RPMI7951 (cell line): ENCODE measurements at regions not wholly inside any gene's neighbourhood (a gene's known extent, or its start where the extent isn't known, plus 50 kb on each side); places are given as distances from the start of the nearest gene placed in this dataset.
"Not testable (repeated sequence)": the region's sequence is repeated elsewhere in the genome, so short reads cannot be mapped to it uniquely, and the experiment has no call there.

Source experiments
- DNase-seq: peaks from one replicate; pipeline ENCODE4 v3.0.0-alpha.2; 2012; ENCODE audit warnings: low read depth

DNA sequence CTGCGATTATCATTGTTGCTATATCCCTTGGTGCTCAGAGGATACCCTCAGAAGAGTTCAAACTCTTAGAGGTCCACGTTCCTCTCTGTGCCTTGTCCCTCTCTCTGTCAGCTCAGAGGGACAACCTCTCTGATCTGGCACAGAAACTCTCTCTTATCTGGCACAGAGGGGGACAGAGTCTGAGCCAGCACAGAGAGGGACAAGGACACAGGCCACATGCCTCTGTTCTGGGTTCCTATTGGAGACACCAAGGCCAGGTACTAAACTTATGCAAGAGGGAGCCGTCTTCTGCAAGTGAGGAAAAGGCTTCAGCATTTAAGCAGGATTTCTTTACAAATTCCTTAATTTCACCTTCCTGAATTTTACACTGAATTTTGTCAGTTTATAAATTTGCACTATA lies 565.2 kb downstream of the TOX3 start:
- DNase-seq: no peak

GRCh38 chr16:51977506-51977905 lies 569.4 kb downstream of the TOX3 start:
- DNase-seq: not testable (repeated sequence)

GRCh38 chr16:51971184-51971583 lies 575.8 kb downstream of the TOX3 start:
- peak; percentile 33 for DNase-seq

GRCh38 chr16:51968749-51969148 lies 578.2 kb downstream of the TOX3 start:
- no peak for DNase-seq

- DNase-seq: no peak
Observed at GRCh38 chr16:51967646-51968045, 579.3 kb downstream of the TOX3 start.

DNA sequence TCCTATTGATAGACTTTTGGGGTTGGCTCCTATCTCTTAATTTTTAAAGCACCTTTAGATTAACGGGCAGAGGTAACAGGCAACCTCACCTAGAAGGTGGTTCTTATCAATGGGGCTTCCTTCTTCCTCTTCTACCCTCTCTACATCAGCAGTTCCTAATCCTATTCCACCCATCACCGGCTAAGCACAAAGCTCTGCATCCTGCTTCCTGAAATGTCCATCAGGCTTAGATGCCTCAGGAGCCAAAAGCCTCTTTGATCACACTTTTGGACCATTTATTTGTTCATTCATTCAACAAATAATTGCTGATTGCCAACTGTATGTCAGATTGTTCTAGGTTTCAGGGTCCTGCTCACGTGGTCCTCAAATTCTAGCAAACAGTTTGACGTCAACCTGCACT lies 586.0 kb downstream of the TOX3 start:
- no peak for DNase-seq

GRCh38 chr16:51953286-51953985 lies 593.5 kb downstream of the TOX3 start:
- no peak for DNase-seq

DNA sequence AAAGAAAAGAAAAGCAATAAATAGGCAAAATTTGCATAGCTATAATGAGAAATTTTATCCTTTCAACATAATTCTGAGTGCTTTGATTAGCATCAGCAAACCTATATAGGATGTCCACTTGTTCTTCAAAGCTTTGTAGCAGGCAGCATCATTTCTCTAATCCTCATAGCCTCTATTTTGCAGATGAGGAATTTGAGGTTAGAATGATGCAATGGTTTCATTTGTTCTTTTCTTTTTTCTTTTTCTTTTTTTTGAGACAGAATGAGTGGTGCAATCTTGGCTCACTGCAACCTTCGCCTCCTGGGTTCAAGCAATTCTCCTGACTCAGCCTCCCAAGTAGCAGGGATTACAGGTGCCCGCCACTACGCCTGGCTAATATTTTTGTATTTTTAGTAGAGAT lies 594.4 kb downstream of the TOX3 start:
- no peak for DNase-seq

GRCh38 chr16:51951668-51952298 lies 595.2 kb downstream of the TOX3 start:
- no peak for DNase-seq

- DNase-seq: no peak
Observed at GRCh38 chr16:51950118-51950780, 596.7 kb downstream of the TOX3 start.

GRCh38 chr16:51949282-51949681 lies 597.7 kb downstream of the TOX3 start:
- no peak for DNase-seq

GRCh38 chr16:51941412-51941811 lies 605.5 kb downstream of the TOX3 start:
- no peak for DNase-seq

DNA sequence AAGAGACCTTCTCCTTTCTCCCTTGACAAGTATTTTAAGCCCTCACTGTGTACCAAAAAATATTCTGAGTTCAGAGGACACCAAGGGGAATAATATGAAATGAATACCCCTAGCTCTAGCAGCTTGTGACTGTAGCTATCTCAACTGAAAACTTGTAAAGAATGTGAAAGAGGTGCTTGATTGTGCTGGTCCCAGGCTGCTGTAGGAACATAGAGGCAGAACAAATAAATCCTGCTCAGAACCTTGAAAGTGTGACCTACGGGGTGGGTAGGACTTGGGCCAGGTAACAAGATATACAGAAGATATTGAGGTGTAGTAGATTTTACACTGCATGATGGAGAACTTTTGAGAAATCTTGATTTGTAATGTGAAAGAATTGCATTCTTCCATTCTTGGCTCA lies 606.8 kb downstream of the TOX3 start:
- DNase-seq: no peak

GRCh38 chr16:51939378-51939871 lies 607.5 kb downstream of the TOX3 start:
- no peak for DNase-seq

DNA sequence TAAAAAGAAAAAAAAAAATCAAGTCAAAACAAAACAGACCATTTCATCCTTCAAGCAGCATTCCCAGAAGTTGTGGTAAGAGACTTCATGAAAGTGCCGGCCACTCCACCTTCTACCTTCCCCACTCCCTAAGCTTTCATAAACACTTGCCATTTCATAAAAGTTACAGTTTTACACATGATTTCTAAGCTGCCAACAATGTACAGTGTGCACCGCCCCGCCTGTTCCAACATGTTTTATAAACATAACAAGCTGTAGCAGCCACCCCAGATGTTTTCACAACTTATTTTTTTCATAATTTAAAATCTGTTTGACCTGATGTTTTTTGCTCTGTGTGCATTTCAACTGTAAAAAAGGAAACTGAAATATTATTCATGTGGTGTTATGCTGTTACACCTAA lies 608.1 kb downstream of the TOX3 start:
- no peak for DNase-seq

GRCh38 chr16:51937771-51938170 lies 609.2 kb downstream of the TOX3 start:
- DNase-seq: peak; percentile 9

- DNase-seq: no peak
Observed at GRCh38 chr16:51936846-51937245, 610.1 kb downstream of the TOX3 start.

DNA sequence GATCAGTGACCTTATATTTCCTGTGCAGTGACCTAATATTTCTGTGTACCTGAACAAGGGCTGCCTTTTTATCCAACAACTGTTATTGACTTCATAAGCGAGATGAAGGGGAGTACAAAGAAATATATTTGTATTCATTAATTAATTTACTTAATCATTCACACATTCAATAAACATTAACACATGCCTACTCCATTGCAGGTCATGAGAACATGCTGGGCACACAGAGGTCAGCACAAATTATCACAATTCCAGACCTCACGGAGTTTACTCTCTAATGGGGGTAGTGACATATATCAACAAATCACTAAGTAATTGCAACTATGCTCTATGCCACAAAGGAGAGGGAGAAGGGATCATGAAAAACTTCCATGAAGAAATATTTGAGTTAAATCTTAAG lies 614.6 kb downstream of the TOX3 start:
- DNase-seq: no peak

DNA sequence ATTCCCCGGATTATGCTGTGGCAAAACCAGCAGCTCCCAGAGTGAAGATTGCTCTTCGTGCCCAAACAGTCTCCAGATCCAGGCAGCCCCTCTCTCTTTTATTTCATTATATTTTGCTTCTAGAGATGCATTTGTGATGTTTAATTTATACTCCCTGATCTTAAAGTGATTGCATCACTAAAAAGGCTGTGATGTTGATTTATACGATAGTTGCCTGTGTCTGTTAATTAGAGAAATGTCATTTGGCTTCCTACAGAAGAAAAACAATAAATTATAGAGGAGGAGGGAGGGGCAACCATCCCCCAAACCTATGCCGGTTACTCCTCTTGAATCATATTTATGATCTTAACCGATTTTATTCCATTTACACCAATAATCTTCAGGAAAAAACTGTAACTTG lies 615.3 kb downstream of the TOX3 start:
- no peak for DNase-seq

DNA sequence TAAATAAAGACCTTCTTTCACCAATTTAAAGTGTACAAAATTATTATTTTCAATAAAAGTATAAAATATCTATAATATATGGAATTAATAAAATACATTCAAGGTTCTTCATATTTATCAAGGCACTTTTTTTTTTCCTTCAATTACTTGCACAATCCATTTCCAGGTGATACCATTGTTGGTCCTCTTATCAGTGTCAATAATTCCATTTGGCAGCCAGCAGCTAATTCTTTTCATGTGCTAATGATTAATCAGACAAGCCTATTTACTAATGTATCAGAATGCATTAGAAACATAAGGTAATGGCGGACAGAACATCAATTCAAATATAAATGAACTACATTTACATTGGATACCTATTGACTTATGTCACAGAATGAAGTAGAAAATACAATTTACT lies 622.2 kb downstream of the TOX3 start:
- DNase-seq: no peak

DNA sequence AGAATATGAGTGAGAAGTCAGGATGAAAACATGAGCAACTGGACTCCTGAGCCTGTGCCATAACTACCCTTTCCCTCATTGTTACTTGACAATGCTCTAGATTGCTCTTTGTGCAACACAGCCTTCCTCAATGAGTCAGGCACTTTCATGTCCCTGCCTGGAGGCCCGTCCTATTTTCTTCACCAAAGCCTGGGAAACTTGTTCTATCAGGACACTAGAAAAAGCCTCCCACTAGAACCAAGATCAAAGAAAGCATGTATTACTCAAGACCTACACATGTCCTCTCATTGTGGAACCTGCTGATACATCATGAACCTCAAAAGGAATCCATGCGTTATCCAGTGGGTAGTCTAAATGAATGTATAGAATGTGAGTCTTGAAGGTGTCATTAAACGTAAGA lies 624.5 kb downstream of the TOX3 start:
- DNase-seq: no peak

DNA sequence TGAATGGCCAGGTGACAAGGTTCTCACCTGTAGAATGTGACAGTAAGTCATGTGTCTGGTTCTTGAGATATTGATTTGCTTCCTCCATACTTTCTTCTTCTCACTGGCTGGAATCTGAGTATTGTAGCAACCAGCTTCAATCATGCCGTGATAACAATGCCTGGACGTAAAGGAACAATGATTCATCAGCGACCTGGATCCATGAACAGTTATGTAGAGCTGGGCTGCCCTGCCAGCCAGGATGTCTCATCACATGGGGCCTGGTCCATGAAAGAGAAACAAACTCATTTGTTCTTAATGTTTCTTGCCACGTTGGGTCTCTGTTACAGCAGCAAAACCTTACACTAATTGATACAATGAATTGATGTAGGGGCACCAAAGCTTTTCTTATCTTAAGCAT lies 627.2 kb downstream of the TOX3 start:
- DNase-seq: peak; percentile 15

DNA sequence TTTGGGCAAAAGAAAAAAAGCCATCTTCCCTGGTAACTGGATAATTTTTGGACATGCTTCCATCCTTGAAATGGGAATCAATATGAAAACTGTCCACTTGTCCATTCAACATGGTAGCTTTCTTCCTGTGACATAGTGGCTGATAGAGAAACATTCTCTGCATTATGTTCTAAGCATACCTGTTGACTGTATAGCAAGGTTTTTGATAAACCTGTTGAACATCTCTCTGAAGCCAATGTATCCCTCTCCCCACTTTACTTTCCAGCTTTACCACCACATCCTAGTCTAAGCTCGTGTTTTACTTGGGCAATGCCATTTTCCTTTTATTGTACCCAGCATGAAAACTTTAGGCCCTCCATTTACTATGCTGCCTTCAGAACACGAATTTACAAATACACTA lies 630.1 kb downstream of the TOX3 start:
- no peak for DNase-seq
